HepG2 (cell line): ENCODE measurements at regions not wholly inside any gene's neighbourhood (a gene's known extent, or its start where the extent isn't known, plus 50 kb on each side); places are given as distances from the start of the nearest gene placed in this dataset.

Source experiments
- AHR ChIP-seq: IDR thresholded peaks from 2 replicates; pipeline ENCODE4 v1.6.1; 2018; ENCODE audit warnings: missing genetic modification reagents, missing compliant biosample characterization
- ARNT ChIP-seq: fragments of 450-650 bp; IDR thresholded peaks from 2 replicates; pipeline ENCODE4 v1.6.1; 2017
- EZH2 ChIP-seq: conservative IDR thresholded peaks from 2 replicates; pipeline ENCODE4 v1.6.1; 2012; ENCODE audit warnings: mild to moderate bottlenecking, low read depth, low read length, moderate library complexity
- KDM5B ChIP-seq: sonication (generic); formaldehyde crosslinking; IDR thresholded peaks from 2 replicates; pipeline ENCODE4 v1.4.0; 2020; ENCODE audit warnings: missing genetic modification reagents, mild to moderate bottlenecking, borderline replicate concordance
- POGK ChIP-seq: sonication (generic); formaldehyde crosslinking; conservative IDR thresholded peaks from 2 replicates; pipeline ENCODE4 v1.8.0; 2022; ENCODE audit warnings: mild to moderate bottlenecking, moderate library complexity, missing genetic modification reagents
- RELA ChIP-seq: sonication (generic); formaldehyde crosslinking; IDR thresholded peaks from 2 replicates; pipeline ENCODE4 v1.4.0; 2020; ENCODE audit warnings: missing genetic modification reagents
- RNF2 ChIP-seq: fragments of 450-650 bp; conservative IDR thresholded peaks from 2 replicates; pipeline ENCODE4 v1.6.1; 2016; ENCODE audit warnings: low read depth
- SP4 ChIP-seq: sonication (generic); formaldehyde crosslinking; IDR thresholded peaks from 2 replicates; pipeline ENCODE4 v1.8.1; 2023; ENCODE audit warnings: mild to moderate bottlenecking, missing genetic modification reagents
- ZBTB1 ChIP-seq: sonication (generic); formaldehyde crosslinking; IDR thresholded peaks from 2 replicates; pipeline ENCODE4 v1.4.0; 2020; ENCODE audit warnings: missing genetic modification reagents, borderline replicate concordance
- ZC3H4 ChIP-seq: sonication (generic); formaldehyde crosslinking; IDR thresholded peaks from 2 replicates; pipeline ENCODE4 v1.4.0; 2020; ENCODE audit warnings: missing genetic modification reagents, borderline replicate concordance
- ZNF280D ChIP-seq: sonication (generic); formaldehyde crosslinking; IDR thresholded peaks from 2 replicates; pipeline ENCODE4 v1.5.1; 2020; ENCODE audit warnings: mild to moderate bottlenecking, missing genetic modification reagents
- ZNF335 ChIP-seq: sonication (generic); formaldehyde crosslinking; IDR thresholded peaks from 2 replicates; pipeline ENCODE4 v1.4.0; 2020; ENCODE audit warnings: missing genetic modification reagents

- TF ChIP-seq RNF2 (no peak), POGK (CRISPR knock-in tag) (no peak), ZC3H4 (CRISPR knock-in tag) (no peak), ARNT (no peak), KDM5B (CRISPR knock-in tag) (no peak), ZBTB1 (CRISPR knock-in tag) (no peak), ZNF335 (no peak), ZNF280D (CRISPR knock-in tag) (no peak), AHR (CRISPR knock-in tag) (no peak), EZH2 (no peak), SP4 (no peak), RELA (CRISPR knock-in tag) (no peak)
Measured at GRCh38 chr5:29777373-29777772, 1416.1 kb upstream of the CDH6 start.
